ENCODE measurements at regions not wholly inside any gene's neighbourhood (a gene's known extent, or its start where the extent isn't known, plus 50 kb on each side); places are given as distances from the start of the nearest gene placed in this dataset.

GRCh38 chr11:70014291-70014690, 63.8 kb upstream of the ANO1 start:
- no peak for DNase-seq (ENCODE audit: low spot score in 2 of 2)
- Histone ChIP-seq H3K27ac (no peak overlapping the region), H3K27me3 (no peaks in the 10 kb centered on the region), H3K4me1 (no peaks in the 10 kb centered on the region), H3K36me3 (no peaks in the 10 kb centered on the region), H3K9me3 (no peaks in the 10 kb centered on the region), H3K4me3 (no peak overlapping the region)
- intact Hi-C loops (cut with DNase I; ENCODE audit: low total_unique reads): no loop called here
- no peak for TF ChIP-seq POLR2AphosphoS5 (IDR thresholded peaks at IDR 0.05)
- no peak for TF ChIP-seq CTCF (IDR thresholded peaks at IDR 0.05)
- TF ChIP-seq POLR2A (IDR thresholded peaks at IDR 0.05): no peak

GRCh38 chr11:70016666-70017367, 61.3 kb upstream of the ANO1 start:
- Histone ChIP-seq H3K27ac (peak overlapping the region; percentile 56 to 67), H3K4me3 (no peak overlapping the region), H3K9me3 (no peaks in the 10 kb centered on the region), H3K36me3 (no peaks in the 10 kb centered on the region), H3K4me1 (peaks cover 5 to 10% of the 10 kb centered on the region in 2 donors), H3K27me3 (no peaks in the 10 kb centered on the region)
- TF ChIP-seq POLR2A (IDR thresholded peaks at IDR 0.05) (no peak), POLR2AphosphoS5 (IDR thresholded peaks at IDR 0.05) (no peak), CTCF (IDR thresholded peaks at IDR 0.05) (no peak)
- peak; percentile 56 to 88 for DNase-seq (ENCODE audit: low spot score in 2 of 2)
- intact Hi-C loops (cut with DNase I; ENCODE audit: low total_unique reads): no loop called here

GRCh38 chr11:70018816-70019215, 59.3 kb upstream of the ANO1 start:
- H3K36me3 ChIP-seq: no peaks in the 10 kb centered on the region
- H3K4me1 ChIP-seq: peaks cover 5 to 10% of the 10 kb centered on the region in 2 donors
- TF ChIP-seq POLR2A (IDR thresholded peaks at IDR 0.05) (no peak), POLR2AphosphoS5 (IDR thresholded peaks at IDR 0.05) (no peak), CTCF (IDR thresholded peaks at IDR 0.05) (no peak)
- intact Hi-C loops (cut with DNase I; ENCODE audit: low total_unique reads): no loop called here
- H3K4me3 ChIP-seq: no peak overlapping the region
- H3K27ac ChIP-seq: peak overlapping the region in 1 of 2 donors; percentile 80
- DNase-seq (ENCODE audit: low spot score in 2 of 2): no peak
- H3K9me3 ChIP-seq: no peaks in the 10 kb centered on the region
- H3K27me3 ChIP-seq: no peaks in the 10 kb centered on the region

GRCh38 chr11:70019576-70020011, 58.5 kb upstream of the ANO1 start:
- intact Hi-C loops (cut with DNase I; ENCODE audit: low total_unique reads): no loop called here
- H3K27ac ChIP-seq: peak overlapping the region; percentile 80 to 90
- TF ChIP-seq POLR2AphosphoS5 (IDR thresholded peaks at IDR 0.05) (peak in 1 of 3 donors; percentile 25), CTCF (IDR thresholded peaks at IDR 0.05) (no peak)
- H3K27me3 ChIP-seq: no peaks in the 10 kb centered on the region
- DNase-seq (ENCODE audit: low spot score in 2 of 2): peak in 1 of 2 donors; percentile 67
- peak overlapping the region in 1 of 3 donors; percentile 5 for H3K4me3 ChIP-seq
- no peaks in the 10 kb centered on the region for H3K9me3 ChIP-seq
- H3K36me3 ChIP-seq: no peaks in the 10 kb centered on the region
- H3K4me1 ChIP-seq: peaks cover 5 to 10% of the 10 kb centered on the region in 2 donors

GRCh38 chr11:70020336-70021214, 57.5 kb upstream of the ANO1 start:
- Histone ChIP-seq H3K9me3 (no peaks in the 10 kb centered on the region), H3K27ac (peak overlapping the region; percentile 80 to 90), H3K4me1 (peaks cover 5 to 10% of the 10 kb centered on the region in 2 donors), H3K27me3 (no peaks in the 10 kb centered on the region), H3K4me3 (peak overlapping the region in 1 of 3 donors; percentile 5), H3K36me3 (no peaks in the 10 kb centered on the region)
- peak; percentile 59 to 72 for DNase-seq (ENCODE audit: low spot score in 2 of 2)
- intact Hi-C loops (cut with DNase I; ENCODE audit: low total_unique reads): no loop called here
- TF ChIP-seq CTCF (IDR thresholded peaks at IDR 0.05) (no peak), POLR2A (IDR thresholded peaks at IDR 0.05) (no peak), POLR2AphosphoS5 (IDR thresholded peaks at IDR 0.05) (no peak)

Data from breast epithelium (tissue), 4 donors.